Panc1 (cell line): ENCODE measurements at regions not wholly inside any gene's neighbourhood (a gene's known extent, or its start where the extent isn't known, plus 50 kb on each side); places are given as distances from the start of the nearest gene placed in this dataset.

Source experiments
- ATAC-seq: fragments of 200-7000 bp; cut with Tn5 transposase; 2 replicates; pipeline ENCODE4 v1.9.1; 2020; ENCODE audit warnings: mild to moderate bottlenecking, moderate library complexity
- BruUV-seq: library from RNA; stranded (reverse); fragments of 400-500 nt; replicated peaks from 2 replicates; lab custom pipeline; 2021; lab: Mats Ljungman, UMichigan
- CTCF ChIA-PET: fragments of 300-600 bp; sonication (Branson Sonifier 250); formaldehyde crosslinking; loops from one replicate; lab custom pipeline; 2022; ENCODE audit warnings: antibody characterized with exemption; lab: Charles Lee
- POLR2A ChIA-PET: fragments of 300-600 bp; sonication (Branson Sonifier 250); formaldehyde crosslinking; loops from one replicate; lab custom pipeline; 2022; ENCODE audit warnings: antibody characterized with exemption; lab: Charles Lee
- DNase-seq: peaks from one replicate; pipeline ENCODE4 v3.0.0-alpha.2; 2010; ENCODE audit warnings: low read depth, low spot score
- H3K27ac ChIP-seq: 2 replicates; pipeline ENCODE4 v1.5.1; 2011; ENCODE audit warnings: mild to moderate bottlenecking, low read length, inconsistent platforms
- H3K27me3 ChIP-seq: fragments of 200-500 bp; sonication (Bioruptor generic); 2 replicates; pipeline ENCODE4 v1.6.0; 2014; ENCODE audit warnings: low read length, inconsistent platforms; ENCODE audit not compliant: control insufficient read depth, insufficient read depth
- H3K36me3 ChIP-seq: fragments of 200-500 bp; sonication (Bioruptor generic); 2 replicates; pipeline ENCODE4 v1.5.1; 2014; ENCODE audit warnings: inconsistent platforms, mild to moderate bottlenecking, low read length, moderate library complexity; ENCODE audit not compliant: control insufficient read depth, insufficient read depth
- H3K4me1 ChIP-seq: 2 replicates; pipeline ENCODE4 v1.5.1; 2011; ENCODE audit warnings: inconsistent platforms, mild to moderate bottlenecking, low read length, moderate library complexity; ENCODE audit not compliant: control insufficient read depth, insufficient read depth
- H3K4me3 ChIP-seq, 2 experiments: 2 replicates each; pipeline ENCODE4 v1.5.1; 2011 to 2012; ENCODE audit warnings: low read depth in 2 of 2, low read length in 2 of 2, mild to moderate bottlenecking in 2 of 2, inconsistent platforms in 1 of 2, moderate library complexity in 1 of 2
- H3K9me3 ChIP-seq: fragments of 200-500 bp; sonication (Bioruptor generic); 2 replicates; pipeline ENCODE4 v1.5.1; 2014; ENCODE audit warnings: low read depth, mild to moderate bottlenecking, inconsistent platforms, low read length, moderate library complexity; ENCODE audit not compliant: control insufficient read depth, insufficient read depth
- POLR2AphosphoS5 ChIP-seq: IDR thresholded peaks from 2 replicates; pipeline ENCODE4 v1.6.1; 2012; ENCODE audit warnings: mild to moderate bottlenecking, low read depth, low read length, moderate library complexity
- REST ChIP-seq, 2 experiments: IDR thresholded peaks; 2 replicates each; pipeline ENCODE4 v1.6.1; 2011 to 2012; ENCODE audit warnings: low read depth in 2 of 2, control low read depth in 1 of 2, low read length in 1 of 2, mild to moderate bottlenecking in 1 of 2, moderate library complexity in 1 of 2; ENCODE audit not compliant: insufficient read depth in 1 of 2
- SIN3A ChIP-seq: IDR thresholded peaks from 2 replicates; pipeline ENCODE4 v1.6.1; 2012; ENCODE audit warnings: low read depth, mild to moderate bottlenecking, low read length, moderate library complexity, borderline replicate concordance; ENCODE audit not compliant: insufficient read depth
- TCF7L2 ChIP-seq: IDR thresholded peaks from 2 replicates; pipeline ENCODE4 v1.6.1; 2011; ENCODE audit warnings: mild to moderate bottlenecking, low read depth, low read length, inconsistent platforms
- in situ Hi-C: cut with HindIII; loops from 2 replicates; pipeline ENCODE4 v1.10.0; 2016; ENCODE audit warnings: low sequenced_read_pairs, low pct_unique_long_range_greater_than_20kb
- intact Hi-C: fragments of 100-400 bp; cut with micrococcal nuclease; formaldehyde crosslinking; loops from one replicate; pipeline ENCODE4 v1.10.0; 2022; ENCODE audit not compliant: unreplicated experiment
- TF ChIP-seq, protein P1 (sequence below): fragments of 450-650 bp; IDR thresholded peaks from 2 replicates; pipeline ENCODE4 v1.5.1; 2017; ENCODE audit warnings: mild to moderate bottlenecking

DNA sequence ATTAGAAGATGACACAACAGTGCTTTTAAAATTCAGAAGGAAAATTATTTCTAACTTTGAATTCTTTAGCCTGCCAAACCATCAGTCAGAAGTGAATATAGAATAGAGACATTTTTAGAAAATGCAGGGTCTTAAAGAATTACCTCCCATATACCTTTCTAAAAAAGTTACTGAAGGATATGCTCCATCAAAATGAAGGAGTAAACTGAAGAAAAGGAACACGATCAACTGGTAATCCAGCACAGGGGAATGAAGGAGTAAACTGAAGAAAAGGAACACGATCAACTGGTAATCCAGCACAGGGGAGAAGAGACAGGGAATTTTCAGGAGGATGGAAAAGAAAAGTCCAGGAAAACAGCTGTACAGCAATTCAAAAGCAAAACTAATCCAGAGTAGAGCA lies 75.4 kb upstream of the LDLRAD3 start:
- Histone ChIP-seq H3K27ac (no peak overlapping the region), H3K9me3 (peaks cover 13% of the 10 kb centered on the region; the same call in 1 of the 2 replicates), H3K27me3 (peaks cover 3% of the 10 kb centered on the region; the same call in 1 of the 2 replicates), H3K4me3 (no peak overlapping the region), H3K36me3 (no peaks in the 10 kb centered on the region), H3K4me1 (no peaks in the 10 kb centered on the region)
- intact Hi-C loops, result no loop called here
- BruUV-seq, result no TSS peak
- no peak for ATAC-seq
- TF ChIP-seq REST (IDR thresholded peaks at IDR 0.05; ENCODE audit: insufficient read depth in 1 of 2, low read depth in 2 of 2, low read length in 1 of 2), result no peak
- no peak for TF ChIP-seq POLR2AphosphoS5
- TF ChIP-seq TCF7L2, result no peak
- TF ChIP-seq, protein P1, sequence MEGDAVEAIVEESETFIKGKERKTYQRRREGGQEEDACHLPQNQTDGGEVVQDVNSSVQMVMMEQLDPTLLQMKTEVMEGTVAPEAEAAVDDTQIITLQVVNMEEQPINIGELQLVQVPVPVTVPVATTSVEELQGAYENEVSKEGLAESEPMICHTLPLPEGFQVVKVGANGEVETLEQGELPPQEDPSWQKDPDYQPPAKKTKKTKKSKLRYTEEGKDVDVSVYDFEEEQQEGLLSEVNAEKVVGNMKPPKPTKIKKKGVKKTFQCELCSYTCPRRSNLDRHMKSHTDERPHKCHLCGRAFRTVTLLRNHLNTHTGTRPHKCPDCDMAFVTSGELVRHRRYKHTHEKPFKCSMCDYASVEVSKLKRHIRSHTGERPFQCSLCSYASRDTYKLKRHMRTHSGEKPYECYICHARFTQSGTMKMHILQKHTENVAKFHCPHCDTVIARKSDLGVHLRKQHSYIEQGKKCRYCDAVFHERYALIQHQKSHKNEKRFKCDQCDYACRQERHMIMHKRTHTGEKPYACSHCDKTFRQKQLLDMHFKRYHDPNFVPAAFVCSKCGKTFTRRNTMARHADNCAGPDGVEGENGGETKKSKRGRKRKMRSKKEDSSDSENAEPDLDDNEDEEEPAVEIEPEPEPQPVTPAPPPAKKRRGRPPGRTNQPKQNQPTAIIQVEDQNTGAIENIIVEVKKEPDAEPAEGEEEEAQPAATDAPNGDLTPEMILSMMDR, result no peak
- TF ChIP-seq SIN3A, result no peak
- in situ Hi-C loops, result no loop called here
- CTCF ChIA-PET, result no interaction called here
- POLR2A ChIA-PET, result no interaction called here
- DNase-seq, result no peak

DNA sequence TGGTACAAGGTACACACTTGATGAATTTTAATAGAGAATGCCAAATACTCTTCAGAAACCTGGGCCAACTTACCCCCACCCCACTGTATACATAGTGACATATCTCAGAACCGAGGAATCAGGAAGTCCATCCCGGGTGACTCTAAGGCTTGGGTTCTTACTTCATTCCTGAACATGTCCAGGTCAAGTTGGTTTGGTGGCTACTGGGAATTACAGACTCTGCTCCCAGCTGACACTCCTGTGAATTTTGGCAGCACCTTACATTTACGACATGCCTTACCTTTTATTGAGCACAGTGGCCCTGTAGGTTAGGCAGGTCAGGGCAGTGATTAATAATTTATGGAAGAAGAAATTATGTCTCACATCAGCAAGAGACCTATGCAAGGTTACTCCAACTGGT lies 70.1 kb upstream of the LDLRAD3 start:
- CTCF ChIA-PET, result no interaction called here
- no peak for ATAC-seq
- POLR2A ChIA-PET, result no interaction called here

More for the DNA sequence above, 70.1 kb upstream of the LDLRAD3 start:
- TF ChIP-seq SIN3A (no peak), REST (IDR thresholded peaks at IDR 0.05; ENCODE audit: insufficient read depth in 1 of 2, low read depth in 2 of 2, low read length in 1 of 2) (no peak), POLR2AphosphoS5 (no peak), TCF7L2 (no peak)
- TF ChIP-seq, protein P1, result no peak
- H3K9me3 ChIP-seq, result peaks cover 7% of the 10 kb centered on the region; the same call in 1 of the 2 replicates
- peaks cover 3% of the 10 kb centered on the region; the same call in 1 of the 2 replicates for H3K27me3 ChIP-seq
- no peak overlapping the region for H3K4me3 ChIP-seq
- no peak overlapping the region for H3K27ac ChIP-seq
- intact Hi-C loops (no loop called here), in situ Hi-C loops (no loop called here)
- no TSS peak for BruUV-seq
- no peak for DNase-seq
- no peaks in the 10 kb centered on the region for H3K36me3 ChIP-seq
- no peaks in the 10 kb centered on the region for H3K4me1 ChIP-seq
